SK-N-SH treated with all-trans-retinoic acid at 6 μM for 48 hours (cell line): ENCODE measurements at regions not wholly inside any gene's neighbourhood (a gene's known extent, or its start where the extent isn't known, plus 50 kb on each side); places are given as distances from the start of the nearest gene placed in this dataset.

Experiments
- ESRRG ChIP-seq: fragments of 250-450 bp; sonication (Bioruptor Pico); IDR thresholded peaks from 2 replicates; pipeline ENCODE4 v1.6.1; 2021; ENCODE audit warnings: mild to moderate bottlenecking
- PPARA ChIP-seq: fragments of 250-450 bp; sonication (Bioruptor Pico); IDR thresholded peaks from 2 replicates; pipeline ENCODE4 v1.5.0; 2020; ENCODE audit warnings: mild to moderate bottlenecking, borderline replicate concordance
- RARB ChIP-seq: fragments of 250-450 bp; sonication (Bioruptor Pico); IDR thresholded peaks from 2 replicates; pipeline ENCODE4 v1.8.0; 2021; ENCODE audit warnings: mild to moderate bottlenecking, moderate library complexity
- SNAI2 ChIP-seq: fragments of 250-450 bp; sonication (Bioruptor Pico); IDR thresholded peaks from 2 replicates; pipeline ENCODE4 v1.5.0; 2020; ENCODE audit warnings: mild to moderate bottlenecking, moderate library complexity
- ZC3H10 ChIP-seq: fragments of 250-450 bp; sonication (Bioruptor Pico); IDR thresholded peaks from 2 replicates; pipeline ENCODE4 v1.5.1; 2021; ENCODE audit warnings: mild to moderate bottlenecking, moderate library complexity
- ZFP30 ChIP-seq: fragments of 450-650 bp; formaldehyde crosslinking; IDR thresholded peaks from 2 replicates; pipeline ENCODE4 v1.5.0; 2022; ENCODE audit warnings: mild to moderate bottlenecking, moderate library complexity
- ZNF70 ChIP-seq: fragments of 450-650 bp; formaldehyde crosslinking; IDR thresholded peaks from 2 replicates; pipeline ENCODE4 v1.5.0; 2020; ENCODE audit warnings: mild to moderate bottlenecking, moderate library complexity
- TF ChIP-seq, protein P1 (sequence below): fragments of 250-450 bp; sonication (Bioruptor Pico); IDR thresholded peaks from 2 replicates; pipeline ENCODE4 v1.8.0; 2020; ENCODE audit warnings: mild to moderate bottlenecking, moderate library complexity, borderline replicate concordance

DNA sequence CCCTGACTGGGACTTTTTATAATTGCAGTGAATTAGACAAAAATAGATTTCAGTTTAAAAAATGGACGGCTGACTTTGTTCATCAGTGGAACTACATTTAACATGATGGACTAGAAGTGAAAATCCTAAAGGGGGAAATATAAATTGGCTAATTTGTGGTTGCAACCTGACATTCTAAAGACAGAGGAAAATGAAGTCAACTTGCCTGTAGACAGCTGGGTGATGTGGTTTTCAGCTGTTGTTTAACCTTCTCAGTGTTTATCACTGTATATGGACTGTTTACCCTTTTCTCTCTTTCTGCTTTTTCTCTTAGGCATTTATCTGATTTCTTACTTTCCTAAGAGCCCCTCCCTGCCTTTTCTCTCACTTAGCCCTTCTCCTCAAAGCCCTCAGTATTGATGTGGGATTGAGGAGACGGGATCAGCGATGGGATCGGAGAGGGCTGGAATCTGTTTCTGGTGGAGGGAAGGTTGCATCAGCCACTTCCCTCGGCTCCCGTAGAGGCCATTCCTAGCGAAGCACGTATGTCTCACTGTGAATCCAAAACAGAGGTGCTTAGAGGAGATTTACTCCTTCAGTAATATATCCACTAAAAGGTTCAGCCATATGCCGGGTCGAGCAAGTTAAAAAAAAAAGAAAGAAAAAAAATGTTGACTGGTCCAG is 109.0 kb upstream of the KLF6 start:
- TF ChIP-seq, protein P1, sequence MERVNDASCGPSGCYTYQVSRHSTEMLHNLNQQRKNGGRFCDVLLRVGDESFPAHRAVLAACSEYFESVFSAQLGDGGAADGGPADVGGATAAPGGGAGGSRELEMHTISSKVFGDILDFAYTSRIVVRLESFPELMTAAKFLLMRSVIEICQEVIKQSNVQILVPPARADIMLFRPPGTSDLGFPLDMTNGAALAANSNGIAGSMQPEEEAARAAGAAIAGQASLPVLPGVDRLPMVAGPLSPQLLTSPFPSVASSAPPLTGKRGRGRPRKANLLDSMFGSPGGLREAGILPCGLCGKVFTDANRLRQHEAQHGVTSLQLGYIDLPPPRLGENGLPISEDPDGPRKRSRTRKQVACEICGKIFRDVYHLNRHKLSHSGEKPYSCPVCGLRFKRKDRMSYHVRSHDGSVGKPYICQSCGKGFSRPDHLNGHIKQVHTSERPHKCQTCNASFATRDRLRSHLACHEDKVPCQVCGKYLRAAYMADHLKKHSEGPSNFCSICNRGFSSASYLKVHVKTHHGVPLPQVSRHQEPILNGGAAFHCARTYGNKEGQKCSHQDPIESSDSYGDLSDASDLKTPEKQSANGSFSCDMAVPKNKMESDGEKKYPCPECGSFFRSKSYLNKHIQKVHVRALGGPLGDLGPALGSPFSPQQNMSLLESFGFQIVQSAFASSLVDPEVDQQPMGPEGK (CRISPR knock-in tag), result no peak
- TF ChIP-seq ZFP30 (CRISPR knock-in tag) (no peak), ZC3H10 (CRISPR knock-in tag) (no peak), ZNF70 (CRISPR knock-in tag) (no peak), RARB (CRISPR knock-in tag) (no peak), SNAI2 (no peak), PPARA (CRISPR knock-in tag) (no peak), ESRRG (CRISPR knock-in tag) (no peak)
